ENCODE measurements at regions not wholly inside any gene's neighbourhood (a gene's known extent, or its start where the extent isn't known, plus 50 kb on each side); places are given as distances from the start of the nearest gene placed in this dataset.
A peak's percentile ranks its signal among the peaks of the same experiment; 100 is the strongest.

DNA sequence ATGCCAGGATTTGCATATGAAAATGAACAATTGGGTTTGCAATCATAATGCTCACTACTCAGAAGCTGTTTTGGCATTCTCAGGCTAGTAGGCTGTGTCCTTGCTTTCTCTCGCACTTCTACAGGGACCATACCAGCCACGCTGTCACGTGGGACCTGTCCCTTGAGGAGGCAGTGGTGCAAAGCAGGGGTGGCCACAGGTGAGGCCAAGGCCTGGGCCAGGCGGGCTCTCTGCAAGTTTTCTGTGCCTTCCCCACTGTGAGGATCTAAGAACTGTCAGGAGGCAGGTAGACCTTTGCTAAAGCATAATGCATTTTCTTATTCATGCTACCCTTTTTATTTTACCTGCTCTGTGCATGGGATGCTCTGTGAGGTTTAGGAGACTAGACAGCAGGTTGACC is 89.4 kb upstream of the IRS2 start:
- no peak overlapping the region for H3K4me3 ChIP-seq
- no peak for DNase-seq
- no peaks in the 10 kb centered on the region for H3K36me3 ChIP-seq (ENCODE audit: control insufficient read depth in 4 of 4, insufficient read depth in 4 of 4, low read length in 4 of 4)
- peak overlapping the region; percentile 18 to 37 for H3K27ac ChIP-seq (ENCODE audit: low read depth in 1 of 2, low read length in 1 of 2)
- H3K9ac ChIP-seq (ENCODE audit: insufficient read depth in 1 of 2, low read length in 2 of 2): no peak overlapping the region
- no peak for ATAC-seq (ENCODE audit: insufficient read depth, low FRiP score)
- WGBS, 2 donors: 71 to 85% methylated on average over 4 of the region's 4 CpGs
- TF ChIP-seq, protein P1, sequence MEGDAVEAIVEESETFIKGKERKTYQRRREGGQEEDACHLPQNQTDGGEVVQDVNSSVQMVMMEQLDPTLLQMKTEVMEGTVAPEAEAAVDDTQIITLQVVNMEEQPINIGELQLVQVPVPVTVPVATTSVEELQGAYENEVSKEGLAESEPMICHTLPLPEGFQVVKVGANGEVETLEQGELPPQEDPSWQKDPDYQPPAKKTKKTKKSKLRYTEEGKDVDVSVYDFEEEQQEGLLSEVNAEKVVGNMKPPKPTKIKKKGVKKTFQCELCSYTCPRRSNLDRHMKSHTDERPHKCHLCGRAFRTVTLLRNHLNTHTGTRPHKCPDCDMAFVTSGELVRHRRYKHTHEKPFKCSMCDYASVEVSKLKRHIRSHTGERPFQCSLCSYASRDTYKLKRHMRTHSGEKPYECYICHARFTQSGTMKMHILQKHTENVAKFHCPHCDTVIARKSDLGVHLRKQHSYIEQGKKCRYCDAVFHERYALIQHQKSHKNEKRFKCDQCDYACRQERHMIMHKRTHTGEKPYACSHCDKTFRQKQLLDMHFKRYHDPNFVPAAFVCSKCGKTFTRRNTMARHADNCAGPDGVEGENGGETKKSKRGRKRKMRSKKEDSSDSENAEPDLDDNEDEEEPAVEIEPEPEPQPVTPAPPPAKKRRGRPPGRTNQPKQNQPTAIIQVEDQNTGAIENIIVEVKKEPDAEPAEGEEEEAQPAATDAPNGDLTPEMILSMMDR (IDR thresholded peaks at IDR 0.05; ENCODE audit: control extremely low read depth, extremely low read depth): no peak
- peaks cover 0 to 2% (median 2%) of the 10 kb centered on the region in 3 donors for H3K27me3 ChIP-seq (ENCODE audit: control insufficient read depth in 3 of 3, insufficient read depth in 3 of 3, low read length in 2 of 3)
- H3K9me3 ChIP-seq (ENCODE audit: control insufficient read depth in 4 of 4, insufficient read depth in 3 of 4, low read length in 3 of 4): no peaks in the 10 kb centered on the region
- H3K4me1 ChIP-seq (ENCODE audit: control insufficient read depth in 5 of 5, insufficient read depth in 5 of 5, low read length in 5 of 5): peaks cover 0 to 5% (median 2%) of the 10 kb centered on the region in 5 donors

- Histone ChIP-seq H3K27me3 (ENCODE audit: control insufficient read depth in 3 of 3, insufficient read depth in 3 of 3, low read length in 2 of 3) (peaks cover 0 to 2% (median 0%) of the 10 kb centered on the region in 3 donors), H3K4me1 (ENCODE audit: control insufficient read depth in 5 of 5, insufficient read depth in 5 of 5, low read length in 5 of 5) (peaks cover 0 to 5% (median 3%) of the 10 kb centered on the region in 5 donors), H3K4me3 (no peak overlapping the region), H3K27ac (ENCODE audit: low read depth in 1 of 2, low read length in 1 of 2) (peak overlapping the region; percentile 21 to 41), H3K9me3 (ENCODE audit: control insufficient read depth in 4 of 4, insufficient read depth in 3 of 4, low read length in 3 of 4) (no peaks in the 10 kb centered on the region), H3K36me3 (ENCODE audit: control insufficient read depth in 4 of 4, insufficient read depth in 4 of 4, low read length in 4 of 4) (no peaks in the 10 kb centered on the region), H3K9ac (ENCODE audit: insufficient read depth in 1 of 2, low read length in 2 of 2) (no peak overlapping the region)
- DNase-seq (no peak), ATAC-seq (ENCODE audit: insufficient read depth, low FRiP score) (no peak)
- 38 to 52% methylated on average over 6 of the region's 6 CpGs for WGBS, 2 donors
- TF ChIP-seq, protein P1 (IDR thresholded peaks at IDR 0.05; ENCODE audit: control extremely low read depth, extremely low read depth): no peak
These were observed 88.4 kb upstream of the IRS2 start for GRCh38 chr13:109874484-109875454.

DNA sequence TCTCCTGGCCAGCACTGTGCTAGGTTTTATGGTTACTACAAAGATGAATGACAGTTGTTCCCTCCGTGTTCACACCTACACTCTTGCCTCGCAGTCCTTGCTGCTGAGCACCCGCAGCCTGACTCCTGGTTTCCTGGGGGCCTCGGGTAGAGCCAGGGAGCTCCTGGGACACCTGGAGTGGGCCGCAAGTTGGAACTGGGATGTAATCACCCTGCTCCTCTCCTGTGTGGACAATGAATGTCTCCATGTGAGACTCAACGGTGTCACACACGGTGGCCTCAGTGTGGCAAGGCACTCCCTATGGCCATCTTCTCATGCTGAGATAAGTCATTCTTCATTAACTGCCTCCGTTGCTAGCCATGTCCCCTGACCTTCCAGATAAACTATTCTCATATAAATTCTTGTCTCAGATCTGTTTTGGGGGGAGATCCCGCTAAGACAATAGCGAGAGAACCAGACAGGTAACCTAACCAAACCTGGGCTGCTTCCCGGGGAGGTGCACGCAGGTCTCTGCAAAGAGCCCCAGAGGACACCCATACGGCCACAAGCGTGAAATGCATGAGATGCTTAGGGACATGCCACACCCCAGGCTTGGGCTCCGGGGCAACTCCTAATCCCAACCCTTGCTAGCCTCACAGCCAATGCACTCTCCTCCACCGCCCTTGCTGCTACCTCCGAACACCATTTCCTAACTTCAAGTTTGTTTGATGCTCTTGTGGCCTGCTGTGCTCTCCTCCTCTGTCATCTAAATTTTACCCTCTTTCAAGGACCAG is 87.2 kb upstream of the IRS2 start:
- H3K9ac ChIP-seq (ENCODE audit: insufficient read depth in 1 of 2, low read length in 2 of 2): no peak overlapping the region
- no peaks in the 10 kb centered on the region for H3K36me3 ChIP-seq (ENCODE audit: control insufficient read depth in 4 of 4, insufficient read depth in 4 of 4, low read length in 4 of 4)
- DNase-seq (no peak), ATAC-seq (ENCODE audit: insufficient read depth, low FRiP score) (no peak)
- peaks cover 0 to 2% (median 0%) of the 10 kb centered on the region in 3 donors for H3K27me3 ChIP-seq (ENCODE audit: control insufficient read depth in 3 of 3, insufficient read depth in 3 of 3, low read length in 2 of 3)
- TF ChIP-seq, protein P1 (IDR thresholded peaks at IDR 0.05; ENCODE audit: control extremely low read depth, extremely low read depth): no peak
- H3K4me3 ChIP-seq: no peak overlapping the region
- no peak overlapping the region for H3K27ac ChIP-seq (ENCODE audit: low read depth in 1 of 2, low read length in 1 of 2)
- 87 to 91% methylated on average over 17 of the region's 17 CpGs for WGBS, 2 donors
- H3K9me3 ChIP-seq (ENCODE audit: control insufficient read depth in 4 of 4, insufficient read depth in 3 of 4, low read length in 3 of 4): no peaks in the 10 kb centered on the region
- peaks cover 0 to 14% (median 3%) of the 10 kb centered on the region in 5 donors for H3K4me1 ChIP-seq (ENCODE audit: control insufficient read depth in 5 of 5, insufficient read depth in 5 of 5, low read length in 5 of 5)
